B cell (primary cell): ENCODE measurements at regions not wholly inside any gene's neighbourhood (a gene's known extent, or its start where the extent isn't known, plus 50 kb on each side); places are given as distances from the start of the nearest gene placed in this dataset.

ENCODE experiments used
- ATAC-seq: fragments of 200-7000 bp; cut with Tn5 transposase; one replicate; pipeline ENCODE4 v1.10.0; 2021; ENCODE audit warnings: low read depth, mild to moderate bottlenecking, moderate number of reproducible peaks, moderate library complexity
- CTCF ChIA-PET: fragments of 350-600 bp; sonication (Branson Sonifier 250); formaldehyde crosslinking; loops from one replicate; lab custom pipeline; 2021; ENCODE audit warnings: antibody characterized with exemption, inconsistent platforms; lab: Charles Lee
- POLR2A ChIA-PET: fragments of 350-600 bp; sonication (Branson Sonifier 250); formaldehyde crosslinking; loops from one replicate; lab custom pipeline; 2021; ENCODE audit warnings: antibody characterized with exemption; lab: Charles Lee
- DNase-seq: peaks from one replicate; pipeline ENCODE4 v3.0.0; 2013
- H2AFZ ChIP-seq: 2 replicates; pipeline ENCODE4 v1.6.1; 2012; ENCODE audit warnings: mild to moderate bottlenecking, low read depth, low read length; ENCODE audit not compliant: insufficient read depth, poor library complexity, severe bottlenecking
- H3K27ac ChIP-seq, 2 donors: 1 replicate in 1 of 2; 2 replicates in 1 of 2; pipeline ENCODE4 v1.5.1; 2012 to 2013; ENCODE audit warnings: low read length in 2 of 2, mild to moderate bottlenecking in 2 of 2, moderate library complexity in 1 of 2
- H3K27me3 ChIP-seq, 4 experiments: fragments of 200-600 bp in 1 of 4; sonication (generic) in 1 of 4; replicated peaks in 1 of 4; 1 replicate in 2 of 4; 2 replicates in 2 of 4; pipeline versions ENCODE4 v1.6.1 to v1.7.0; 2013 to 2016; ENCODE audit warnings: low read length in 3 of 4, mild to moderate bottlenecking in 2 of 4, mixed read lengths in 1 of 4, moderate library complexity in 1 of 4; ENCODE audit not compliant: insufficient read depth in 4 of 4, control insufficient read depth in 3 of 4; ENCODE audit errors: control extremely low read depth in 1 of 4
- H3K36me3 ChIP-seq, 2 experiments: replicated peaks in 1 of 2; 1 replicate in 1 of 2; 2 replicates in 1 of 2; pipeline versions ENCODE4 v1.6.1 to v1.7.1; 2013; ENCODE audit warnings: low read length in 1 of 2; ENCODE audit not compliant: insufficient read depth in 2 of 2, control insufficient read depth in 1 of 2; ENCODE audit errors: control extremely low read depth in 1 of 2, extremely low read depth in 1 of 2
- H3K4me1 ChIP-seq, 2 donors: fragments of 200-600 bp in 1 of 2; sonication (generic) in 1 of 2; 1 replicate in 1 of 2; 2 replicates in 1 of 2; pipeline versions ENCODE4 v1.5.1 to v1.6.1; 2013 to 2017; ENCODE audit warnings: low read length in 2 of 2; ENCODE audit not compliant: control insufficient read depth in 2 of 2, insufficient read depth in 2 of 2
- H3K4me2 ChIP-seq: replicated peaks from 2 replicates; pipeline ENCODE3; 2012; ENCODE audit warnings: mild to moderate bottlenecking, low read depth, low read length; ENCODE audit not compliant: poor library complexity, severe bottlenecking
- H3K4me3 ChIP-seq, 5 experiments: fragments of 200-600 bp in 1 of 5; sonication (generic) in 1 of 5; 1 replicate in 3 of 5; 2 replicates in 2 of 5; pipeline versions ENCODE4 v1.5.1 to v1.7.0; 2011 to 2016; ENCODE audit warnings: low read length in 4 of 5, mild to moderate bottlenecking in 4 of 5, low read depth in 2 of 5, control low read depth in 1 of 5, moderate library complexity in 1 of 5; ENCODE audit not compliant: insufficient read depth in 1 of 5; ENCODE audit errors: control extremely low read depth in 1 of 5, extremely low read depth in 1 of 5
- H3K79me2 ChIP-seq: fragments of 200-600 bp; sonication (generic); one replicate; pipeline ENCODE4 v1.6.0; 2016; ENCODE audit warnings: low read length; ENCODE audit not compliant: control insufficient read depth, insufficient read depth
- H3K9ac ChIP-seq: fragments of 200-600 bp; sonication (generic); 2 replicates; pipeline ENCODE4 v1.6.1; 2017; ENCODE audit warnings: mild to moderate bottlenecking, low read length, moderate library complexity
- H3K9me3 ChIP-seq, 3 donors: one replicate each; pipeline versions ENCODE4 v1.6.1 to v1.7.1; 2013; ENCODE audit warnings: low read length in 2 of 3; ENCODE audit not compliant: control insufficient read depth in 2 of 3, insufficient read depth in 1 of 3; ENCODE audit errors: control extremely low read depth in 1 of 3
- H4K20me1 ChIP-seq: 2 replicates; pipeline ENCODE4 v1.6.0; 2012; ENCODE audit warnings: mild to moderate bottlenecking, low read length; ENCODE audit not compliant: insufficient read depth, control insufficient read depth, poor library complexity, severe bottlenecking
- H3K27ac Mint-ChIP-seq: one replicate; pipeline ENCODE4 v1.8.0; 2021; ENCODE audit warnings: mixed read lengths
- H3K27me3 Mint-ChIP-seq: one replicate; pipeline ENCODE4 v1.8.0; 2021; ENCODE audit warnings: mixed read lengths
- H3K4me1 Mint-ChIP-seq: one replicate; pipeline ENCODE4 v1.8.0; 2021; ENCODE audit warnings: mixed read lengths
- H3K4me3 Mint-ChIP-seq: one replicate; pipeline ENCODE4 v1.8.0; 2021; ENCODE audit warnings: mixed read lengths
- H3K9me3 Mint-ChIP-seq: one replicate; pipeline ENCODE4 v1.8.0; 2022; ENCODE audit warnings: mixed read lengths; ENCODE audit not compliant: insufficient read depth
- EZH2 ChIP-seq: IDR thresholded peaks from 2 replicates; pipeline ENCODE4 v1.6.1; 2012; ENCODE audit warnings: borderline replicate concordance, low read depth, mild to moderate bottlenecking, moderate library complexity, low read length; ENCODE audit not compliant: insufficient read depth, poor library complexity, severe bottlenecking
- WGBS: methylation state at CpG from one replicate; pipeline ENCODE4 v1.1.5; 2013; ENCODE audit warnings: missing lambda C conversion rate; ENCODE audit not compliant: insufficient coverage; 5-methylcytosine and 5-hydroxymethylcytosine counted together
- intact Hi-C: fragments of 100-400 bp; cut with micrococcal nuclease; formaldehyde crosslinking; loops from one replicate; pipeline ENCODE4 v1.10.0; 2022
- TF ChIP-seq, protein P1 (sequence below): fragments of 200-600 bp; IDR thresholded peaks from one replicate; pipeline ENCODE4 v1.8.0; 2022; ENCODE audit warnings: antibody characterized with exemption, mild to moderate bottlenecking

DNA sequence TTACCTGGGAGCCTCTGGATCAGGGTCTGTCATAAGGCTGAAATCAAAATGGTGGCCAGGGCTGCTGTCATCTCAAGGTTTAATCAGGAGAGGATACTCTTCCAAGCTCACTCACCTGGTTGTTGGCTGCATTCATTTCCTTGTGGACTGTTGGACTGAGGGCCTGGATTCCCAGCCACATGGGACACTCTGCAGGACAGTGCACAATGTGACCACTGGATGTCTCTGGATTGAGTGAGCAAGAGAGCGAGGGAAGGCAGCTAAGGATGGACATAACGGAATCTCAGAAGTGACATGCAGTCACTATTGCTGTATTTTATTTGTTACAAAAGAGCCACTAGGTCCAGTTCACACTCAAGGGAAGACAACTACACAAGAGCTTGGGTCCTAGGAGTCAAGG, 229.1 kb downstream of the S1PR1 start:
- no peak overlapping the region for H3K27ac ChIP-seq
- WGBS: no CpG with 5 or more reads among the region's 2 CpGs
- no peaks in the 10 kb centered on the region for H3K9me3 ChIP-seq
- no peaks in the 10 kb centered on the region for H4K20me1 ChIP-seq
- TF ChIP-seq, protein P1, sequence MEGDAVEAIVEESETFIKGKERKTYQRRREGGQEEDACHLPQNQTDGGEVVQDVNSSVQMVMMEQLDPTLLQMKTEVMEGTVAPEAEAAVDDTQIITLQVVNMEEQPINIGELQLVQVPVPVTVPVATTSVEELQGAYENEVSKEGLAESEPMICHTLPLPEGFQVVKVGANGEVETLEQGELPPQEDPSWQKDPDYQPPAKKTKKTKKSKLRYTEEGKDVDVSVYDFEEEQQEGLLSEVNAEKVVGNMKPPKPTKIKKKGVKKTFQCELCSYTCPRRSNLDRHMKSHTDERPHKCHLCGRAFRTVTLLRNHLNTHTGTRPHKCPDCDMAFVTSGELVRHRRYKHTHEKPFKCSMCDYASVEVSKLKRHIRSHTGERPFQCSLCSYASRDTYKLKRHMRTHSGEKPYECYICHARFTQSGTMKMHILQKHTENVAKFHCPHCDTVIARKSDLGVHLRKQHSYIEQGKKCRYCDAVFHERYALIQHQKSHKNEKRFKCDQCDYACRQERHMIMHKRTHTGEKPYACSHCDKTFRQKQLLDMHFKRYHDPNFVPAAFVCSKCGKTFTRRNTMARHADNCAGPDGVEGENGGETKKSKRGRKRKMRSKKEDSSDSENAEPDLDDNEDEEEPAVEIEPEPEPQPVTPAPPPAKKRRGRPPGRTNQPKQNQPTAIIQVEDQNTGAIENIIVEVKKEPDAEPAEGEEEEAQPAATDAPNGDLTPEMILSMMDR: no peak
- TF ChIP-seq EZH2: no peak
- Mint-ChIP-seq H3K27me3 (no peaks in the 10 kb centered on the region), H3K9me3 (no peaks in the 10 kb centered on the region), H3K27ac (no peak overlapping the region), H3K4me1 (no peaks in the 10 kb centered on the region), H3K4me3 (no peak overlapping the region)
- no peak overlapping the region for H3K4me3 ChIP-seq
- no peaks in the 10 kb centered on the region for H3K4me1 ChIP-seq
- intact Hi-C loops: no loop called here
- no peak overlapping the region for H3K4me2 ChIP-seq
- no peaks in the 10 kb centered on the region for H3K79me2 ChIP-seq
- H3K9ac ChIP-seq: no peak overlapping the region
- no peaks in the 10 kb centered on the region for H3K27me3 ChIP-seq
- no peaks in the 10 kb centered on the region for H3K36me3 ChIP-seq
- no peak overlapping the region for H2AFZ ChIP-seq
- ATAC-seq (no peak), DNase-seq (no peak)
- ChIA-PET CTCF (no interaction called here), POLR2A (no interaction called here)

DNA sequence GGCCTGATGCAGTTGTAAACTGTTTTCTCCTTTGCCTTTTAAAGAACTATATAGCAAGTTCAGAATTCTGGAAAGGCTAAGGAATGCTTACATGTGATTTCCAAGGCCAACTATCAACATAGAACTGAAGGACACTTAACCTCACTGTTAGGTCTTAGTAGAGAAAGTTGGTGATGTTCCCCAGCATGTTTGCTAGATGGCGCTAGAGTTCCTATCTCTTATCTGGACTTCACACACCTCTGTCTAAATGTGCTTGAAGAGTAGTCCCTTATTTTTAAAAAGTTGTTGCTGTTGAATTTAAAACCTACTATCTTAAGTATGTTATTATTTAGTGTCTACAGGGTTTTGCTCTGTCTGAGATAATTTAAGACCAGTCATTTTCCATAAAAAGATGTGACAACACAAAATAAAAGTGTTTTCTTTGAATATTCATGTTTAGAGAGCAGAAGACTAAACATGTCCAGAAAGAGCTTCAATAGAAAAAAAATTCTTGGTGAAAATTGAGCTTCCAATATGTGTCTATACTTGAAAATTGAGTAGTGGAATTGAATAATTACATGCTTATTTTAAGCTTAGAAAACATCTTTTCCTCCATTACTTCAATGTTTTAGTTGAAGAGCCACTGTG, 237.3 kb downstream of the S1PR1 start:
- no peak for DNase-seq
- ChIA-PET CTCF (no interaction called here), POLR2A (no interaction called here)

More for the DNA sequence above, 237.3 kb downstream of the S1PR1 start:
- Histone ChIP-seq H3K27me3 (peaks cover 0 to 13% (median 1%) of the 10 kb centered on the region in 4 experiments), H4K20me1 (no peaks in the 10 kb centered on the region), H3K79me2 (no peaks in the 10 kb centered on the region), H3K36me3 (no peaks in the 10 kb centered on the region), H3K4me1 (no peaks in the 10 kb centered on the region), H3K9ac (no peak overlapping the region), H3K4me2 (no peak overlapping the region), H2AFZ (no peak overlapping the region), H3K4me3 (no peak overlapping the region), H3K27ac (no peak overlapping the region), H3K9me3 (peaks cover 6 to 19% (median 7%) of the 10 kb centered on the region in 3 donors)
- H3K27me3 Mint-ChIP-seq: peaks cover 8% of the 10 kb centered on the region
- H3K4me1 Mint-ChIP-seq: no peaks in the 10 kb centered on the region
- intact Hi-C loops: no loop called here
- no peak overlapping the region for H3K4me3 Mint-ChIP-seq
- no peak overlapping the region for H3K27ac Mint-ChIP-seq
- WGBS: no CpG with 5 or more reads among the region's 1 CpG
- peaks cover 10% of the 10 kb centered on the region for H3K9me3 Mint-ChIP-seq
- ATAC-seq: no peak
- no peak for TF ChIP-seq EZH2
- TF ChIP-seq, protein P1: peak; percentile 28
